Smooth muscle cell (in vitro differentiated cells): ENCODE measurements at regions not wholly inside any gene's neighbourhood (a gene's known extent, or its start where the extent isn't known, plus 50 kb on each side); places are given as distances from the start of the nearest gene placed in this dataset.
A peak's percentile ranks its signal among the peaks of the same experiment; 100 is the strongest.

Source experiments
- DNase-seq: peaks from one replicate; lab custom pipeline; 2025; ENCODE audit not compliant: unreplicated experiment; lab: John Stamatoyannopoulos, UW
- H2AFZ ChIP-seq: fragments of 200-600 bp; sonication (generic); 2 replicates; pipeline ENCODE4 v1.6.0; 2016; ENCODE audit warnings: antibody characterized with exemption, low read depth, mild to moderate bottlenecking
- H3F3A ChIP-seq: fragments of 200-600 bp; sonication (generic); 2 replicates; pipeline ENCODE4 v1.6.0; 2017; ENCODE audit warnings: antibody characterized with exemption, low read depth
- H3K27ac ChIP-seq: fragments of 200-600 bp; sonication (generic); 2 replicates; pipeline ENCODE4 v1.5.1; 2016; ENCODE audit warnings: low read depth, mild to moderate bottlenecking
- H3K27me3 ChIP-seq: fragments of 200-600 bp; sonication (generic); 2 replicates; pipeline ENCODE4 v1.6.1; 2016; ENCODE audit warnings: low read depth, mild to moderate bottlenecking
- H3K36me3 ChIP-seq: fragments of 200-600 bp; sonication (generic); 2 replicates; pipeline ENCODE4 v1.5.1; 2016; ENCODE audit warnings: low read depth
- H3K4me1 ChIP-seq: fragments of 200-600 bp; sonication (generic); 2 replicates; pipeline ENCODE4 v1.5.1; 2016; ENCODE audit warnings: low read depth
- H3K4me2 ChIP-seq: fragments of 200-600 bp; sonication (generic); 2 replicates; pipeline ENCODE4 v1.6.0; 2016; ENCODE audit warnings: mild to moderate bottlenecking
- H3K4me3 ChIP-seq: fragments of 200-600 bp; sonication (generic); 2 replicates; pipeline ENCODE4 v1.5.1; 2016; ENCODE audit warnings: mild to moderate bottlenecking
- H3K79me2 ChIP-seq: fragments of 200-600 bp; sonication (generic); 2 replicates; pipeline ENCODE4 v1.6.0; 2016; ENCODE audit warnings: low read depth, mild to moderate bottlenecking
- H3K9ac ChIP-seq: fragments of 200-600 bp; sonication (generic); 2 replicates; pipeline ENCODE4 v1.6.0; 2016; ENCODE audit warnings: low read depth
- H3K9me3 ChIP-seq: fragments of 200-600 bp; sonication (generic); replicated peaks from 2 replicates; pipeline ENCODE4 v1.5.1; 2016; ENCODE audit warnings: low read depth
- H4K20me1 ChIP-seq: fragments of 200-600 bp; sonication (generic); 2 replicates; pipeline ENCODE4 v1.6.0; 2016; ENCODE audit warnings: low read depth
- CTCF ChIP-seq: fragments of 200-600 bp; sonication (generic); IDR thresholded peaks from 2 replicates; pipeline ENCODE4 v1.5.1; 2017; ENCODE audit warnings: borderline replicate concordance, mild to moderate bottlenecking, antibody characterized with exemption; ENCODE audit not compliant: insufficient read depth, poor library complexity, severe bottlenecking
- WGBS: methylation state at CpG from one replicate; pipeline ENCODE4 v1.1.7; 2016; ENCODE audit warnings: low lambda C conversion rate; 5-methylcytosine and 5-hydroxymethylcytosine counted together

GRCh38 chr1:199172171-199173124 is 533.6 kb downstream of the PTPRC start:
- no peaks in the 10 kb centered on the region for H3K36me3 ChIP-seq
- no peaks in the 10 kb centered on the region for H3K9me3 ChIP-seq
- peak overlapping the region; percentile 74 for H3K4me2 ChIP-seq
- DNase-seq: no peak
- no peaks in the 10 kb centered on the region for H3K79me2 ChIP-seq
- H3K27me3 ChIP-seq: no peaks in the 10 kb centered on the region
- H3K4me3 ChIP-seq: no peak overlapping the region
- WGBS: 67% methylated on average over 4 of the region's 4 CpGs
- TF ChIP-seq CTCF: no peak
- H3K27ac ChIP-seq: peak overlapping the region; percentile 96
- peaks cover 4% of the 10 kb centered on the region for H3K4me1 ChIP-seq
- H4K20me1 ChIP-seq: no peaks in the 10 kb centered on the region
- peaks cover 8% of the 10 kb centered on the region for H3F3A ChIP-seq
- no peak overlapping the region for H2AFZ ChIP-seq
- peak overlapping the region; percentile 62 for H3K9ac ChIP-seq

- TF ChIP-seq CTCF: no peak
- peak overlapping the region; percentile 75 for H3K9ac ChIP-seq
Observed at GRCh38 chr1:199173356-199173755, 534.5 kb downstream of the PTPRC start.

GRCh38 chr1:199174336-199174735 is 535.5 kb downstream of the PTPRC start:
- H3K4me2 ChIP-seq: peak overlapping the region; percentile 74
- no peaks in the 10 kb centered on the region for H4K20me1 ChIP-seq
- DNase-seq: no peak

More at GRCh38 chr1:199173356-199173755, 534.5 kb downstream of the PTPRC start:
- peaks cover 8% of the 10 kb centered on the region for H3F3A ChIP-seq
- no peak overlapping the region for H3K4me3 ChIP-seq
- H3K4me2 ChIP-seq: peak overlapping the region; percentile 74
- no peaks in the 10 kb centered on the region for H3K36me3 ChIP-seq
- no peaks in the 10 kb centered on the region for H4K20me1 ChIP-seq
- no peak for DNase-seq
- H3K27ac ChIP-seq: peak overlapping the region; percentile 96
- no peaks in the 10 kb centered on the region for H3K79me2 ChIP-seq
- peaks cover 4% of the 10 kb centered on the region for H3K4me1 ChIP-seq
- H3K9me3 ChIP-seq: no peaks in the 10 kb centered on the region
- H2AFZ ChIP-seq: peak overlapping the region; percentile 57
- no peaks in the 10 kb centered on the region for H3K27me3 ChIP-seq

More at GRCh38 chr1:199174336-199174735, 535.5 kb downstream of the PTPRC start:
- no peaks in the 10 kb centered on the region for H3K27me3 ChIP-seq
- no peak overlapping the region for H3K9ac ChIP-seq
- no peaks in the 10 kb centered on the region for H3K9me3 ChIP-seq
- H3K27ac ChIP-seq: peak overlapping the region; percentile 96
- H3K4me3 ChIP-seq: no peak overlapping the region
- no peak for TF ChIP-seq CTCF
- H3K4me1 ChIP-seq: peaks cover 4% of the 10 kb centered on the region
- no peaks in the 10 kb centered on the region for H3K79me2 ChIP-seq
- no peaks in the 10 kb centered on the region for H3K36me3 ChIP-seq
- H3F3A ChIP-seq: peaks cover 8% of the 10 kb centered on the region
- peak overlapping the region; percentile 79 for H2AFZ ChIP-seq
